Neural progenitor cell (in vitro differentiated cells): ENCODE measurements at regions not wholly inside any gene's neighbourhood (a gene's known extent, or its start where the extent isn't known, plus 50 kb on each side); places are given as distances from the start of the nearest gene placed in this dataset.

ENCODE experiments used
- EZH2 ChIP-seq: fragments of 200-600 bp; sonication (generic); IDR thresholded peaks from 2 replicates; pipeline ENCODE4 v1.6.1; 2017; ENCODE audit warnings: antibody characterized with exemption, mild to moderate bottlenecking, moderate library complexity
- TF ChIP-seq, protein P1 (sequence below): fragments of 200-600 bp; sonication (generic); IDR thresholded peaks from 2 replicates; pipeline ENCODE4 v1.5.1; 2017; ENCODE audit warnings: antibody characterized with exemption, mild to moderate bottlenecking

DNA sequence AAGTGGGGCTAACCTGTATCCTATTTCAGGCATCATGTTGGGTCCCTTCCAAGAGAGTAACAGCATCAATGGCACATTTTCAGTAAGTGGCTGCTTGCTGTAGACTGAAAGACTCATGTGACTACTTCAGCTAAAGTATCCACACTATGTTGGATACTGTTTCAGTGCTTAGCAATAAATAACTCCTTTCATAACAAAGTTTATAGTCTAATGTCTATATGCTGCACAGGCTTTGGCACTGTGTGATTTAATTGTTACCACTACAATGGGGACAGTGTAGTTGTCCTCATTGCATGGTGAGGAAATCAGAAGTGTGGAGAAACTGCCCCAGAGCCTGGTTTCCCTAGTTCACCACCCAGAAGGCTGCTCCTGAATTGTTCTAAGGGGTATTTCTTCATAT, 318.0 kb upstream of the PTCHD4 start:
- no peak for TF ChIP-seq EZH2
- TF ChIP-seq, protein P1, sequence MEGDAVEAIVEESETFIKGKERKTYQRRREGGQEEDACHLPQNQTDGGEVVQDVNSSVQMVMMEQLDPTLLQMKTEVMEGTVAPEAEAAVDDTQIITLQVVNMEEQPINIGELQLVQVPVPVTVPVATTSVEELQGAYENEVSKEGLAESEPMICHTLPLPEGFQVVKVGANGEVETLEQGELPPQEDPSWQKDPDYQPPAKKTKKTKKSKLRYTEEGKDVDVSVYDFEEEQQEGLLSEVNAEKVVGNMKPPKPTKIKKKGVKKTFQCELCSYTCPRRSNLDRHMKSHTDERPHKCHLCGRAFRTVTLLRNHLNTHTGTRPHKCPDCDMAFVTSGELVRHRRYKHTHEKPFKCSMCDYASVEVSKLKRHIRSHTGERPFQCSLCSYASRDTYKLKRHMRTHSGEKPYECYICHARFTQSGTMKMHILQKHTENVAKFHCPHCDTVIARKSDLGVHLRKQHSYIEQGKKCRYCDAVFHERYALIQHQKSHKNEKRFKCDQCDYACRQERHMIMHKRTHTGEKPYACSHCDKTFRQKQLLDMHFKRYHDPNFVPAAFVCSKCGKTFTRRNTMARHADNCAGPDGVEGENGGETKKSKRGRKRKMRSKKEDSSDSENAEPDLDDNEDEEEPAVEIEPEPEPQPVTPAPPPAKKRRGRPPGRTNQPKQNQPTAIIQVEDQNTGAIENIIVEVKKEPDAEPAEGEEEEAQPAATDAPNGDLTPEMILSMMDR = no peak
